ENCODE measurements at regions not wholly inside any gene's neighbourhood (a gene's known extent, or its start where the extent isn't known, plus 50 kb on each side); places are given as distances from the start of the nearest gene placed in this dataset.

GRCh38 chr1:65508051-65508450 lies 87.6 kb downstream of the LEPR start:
- no peaks in the 10 kb centered on the region for H3K27me3 ChIP-seq (ENCODE audit: insufficient read depth, poor library complexity, severe bottlenecking)
- no peak overlapping the region for H3K27ac ChIP-seq (replicated peaks)
- TF ChIP-seq POLR2AphosphoS5 (IDR thresholded peaks at IDR 0.05; ENCODE audit: low read depth) (no peak), SPI1 (IDR thresholded peaks at IDR 0.05; ENCODE audit: borderline replicate concordance, low read depth) (no peak), REST (IDR thresholded peaks at IDR 0.05; ENCODE audit: insufficient replicate concordance, low read depth) (no peak), CTCF (IDR thresholded peaks at IDR 0.05; ENCODE audit: insufficient read depth, low read length) (no peak), GABPA (IDR thresholded peaks at IDR 0.05; ENCODE audit: low read depth) (no peak)
- no peak for DNase-seq (ENCODE audit: low read depth in 1 of 2, low spot score in 1 of 2)
- no peak overlapping the region for H3K4me3 ChIP-seq (replicated peaks; ENCODE audit: insufficient read depth, low read length)

- Histone ChIP-seq H3K27ac (replicated peaks) (no peak overlapping the region), H3K27me3 (ENCODE audit: insufficient read depth, poor library complexity, severe bottlenecking) (no peaks in the 10 kb centered on the region), H3K4me3 (replicated peaks; ENCODE audit: insufficient read depth, low read length) (no peak overlapping the region)
- DNase-seq (ENCODE audit: low read depth in 1 of 2, low spot score in 1 of 2) = no peak
- TF ChIP-seq CTCF (IDR thresholded peaks at IDR 0.05; ENCODE audit: insufficient read depth, low read length) = no peak
- TF ChIP-seq GABPA (IDR thresholded peaks at IDR 0.05; ENCODE audit: low read depth) = no peak
- no peak for TF ChIP-seq POLR2AphosphoS5 (IDR thresholded peaks at IDR 0.05; ENCODE audit: low read depth)
- no peak for TF ChIP-seq REST (IDR thresholded peaks at IDR 0.05; ENCODE audit: insufficient replicate concordance, low read depth)
- TF ChIP-seq SPI1 (IDR thresholded peaks at IDR 0.05; ENCODE audit: borderline replicate concordance, low read depth) = no peak
Measured at GRCh38 chr1:65509912-65510680, 89.6 kb downstream of the LEPR start.

GRCh38 chr1:65510961-65511360 lies 90.5 kb downstream of the LEPR start:
- Histone ChIP-seq H3K27me3 (ENCODE audit: insufficient read depth, poor library complexity, severe bottlenecking) (no peaks in the 10 kb centered on the region), H3K4me3 (replicated peaks; ENCODE audit: insufficient read depth, low read length) (no peak overlapping the region), H3K27ac (replicated peaks) (no peak overlapping the region)
- DNase-seq (ENCODE audit: low read depth in 1 of 2, low spot score in 1 of 2) = no peak
- TF ChIP-seq SPI1 (IDR thresholded peaks at IDR 0.05; ENCODE audit: borderline replicate concordance, low read depth) = no peak
- no peak for TF ChIP-seq CTCF (IDR thresholded peaks at IDR 0.05; ENCODE audit: insufficient read depth, low read length)
- no peak for TF ChIP-seq POLR2AphosphoS5 (IDR thresholded peaks at IDR 0.05; ENCODE audit: low read depth)
- no peak for TF ChIP-seq REST (IDR thresholded peaks at IDR 0.05; ENCODE audit: insufficient replicate concordance, low read depth)
- no peak for TF ChIP-seq GABPA (IDR thresholded peaks at IDR 0.05; ENCODE audit: low read depth)

Measured in HL-60 (cell line).